IMR-90 (cell line): ENCODE measurements at regions not wholly inside any gene's neighbourhood (a gene's known extent, or its start where the extent isn't known, plus 50 kb on each side); places are given as distances from the start of the nearest gene placed in this dataset.

Experiments
- ATAC-seq: fragments of 200-7000 bp; cut with Tn5 transposase; 2 replicates; pipeline ENCODE4 v1.9.1; 2020; ENCODE audit warnings: low read depth, mild to moderate bottlenecking, moderate library complexity
- BruUV-seq: library from RNA; stranded (reverse); fragments of 400-500 nt; replicated peaks from 2 replicates; lab custom pipeline; 2021; lab: Mats Ljungman, UMichigan
- CTCF ChIA-PET: fragments of 300-600 bp; formaldehyde crosslinking; extraction: SDS; loops from one replicate; lab custom pipeline; 2021; ENCODE audit warnings: antibody characterized with exemption; lab: Yijun Ruan, JAX
- POLR2A ChIA-PET: fragments of 300-600 bp; sonication (Branson Sonifier 250); formaldehyde crosslinking; loops from one replicate; lab custom pipeline; 2022; ENCODE audit warnings: antibody characterized with exemption; ENCODE audit not compliant: unreplicated experiment; lab: Charles Lee
- DNase-seq: peaks from one replicate; pipeline ENCODE4 v3.0.0; 2013
- H2AFZ ChIP-seq: replicated peaks from 2 replicates; pipeline ENCODE3; 2013; ENCODE audit warnings: low read length, mild to moderate bottlenecking; ENCODE audit not compliant: poor library complexity
- H2AK5ac ChIP-seq: 2 replicates; pipeline ENCODE4 v1.6.1; 2013; ENCODE audit warnings: low read depth, low read length, inconsistent platforms
- H2AK9ac ChIP-seq: replicated peaks from 2 replicates; pipeline ENCODE3; 2013; ENCODE audit warnings: mild to moderate bottlenecking, low read depth, low read length, moderate library complexity; ENCODE audit not compliant: poor library complexity
- H2BK120ac ChIP-seq: 2 replicates; pipeline ENCODE4 v1.6.1; 2013; ENCODE audit warnings: low read depth, low read length, inconsistent platforms
- H2BK15ac ChIP-seq: 3 replicates; pipeline ENCODE4 v1.6.1; 2013; ENCODE audit warnings: low read depth, low read length, inconsistent platforms
- H2BK20ac ChIP-seq: 2 replicates; pipeline ENCODE4 v1.6.1; 2013; ENCODE audit warnings: low read depth, mild to moderate bottlenecking, inconsistent platforms, low read length, moderate library complexity
- H2BK5ac ChIP-seq: 2 replicates; pipeline ENCODE4 v1.6.1; 2013; ENCODE audit warnings: mild to moderate bottlenecking, low read depth, low read length, inconsistent platforms; ENCODE audit not compliant: poor library complexity, severe bottlenecking
- H3K14ac ChIP-seq: replicated peaks from 2 replicates; pipeline ENCODE4 v1.6.1; 2013; ENCODE audit warnings: low read depth, low read length, inconsistent platforms
- H3K18ac ChIP-seq: 2 replicates; pipeline ENCODE4 v1.6.1; 2013; ENCODE audit warnings: low read depth, low read length, control low read depth
- H3K23ac ChIP-seq: 2 replicates; pipeline ENCODE4 v1.6.1; 2013; ENCODE audit warnings: low read depth, low read length, inconsistent platforms
- H3K27ac ChIP-seq: 2 replicates; pipeline ENCODE4 v1.5.1; 2013; ENCODE audit warnings: mild to moderate bottlenecking, control low read depth, low read length; ENCODE audit not compliant: insufficient read depth
- H3K27me3 ChIP-seq: 2 replicates; pipeline ENCODE4 v1.6.1; 2013; ENCODE audit warnings: low read length; ENCODE audit not compliant: control insufficient read depth, insufficient read depth
- H3K36me3 ChIP-seq: 2 replicates; pipeline ENCODE4 v1.6.1; 2013; ENCODE audit warnings: low read length, mixed read lengths; ENCODE audit not compliant: control insufficient read depth, insufficient read depth
- H3K4ac ChIP-seq: 2 replicates; pipeline ENCODE4 v1.6.1; 2013; ENCODE audit warnings: low read depth, low read length, inconsistent platforms
- H3K4me1 ChIP-seq: 2 replicates; pipeline ENCODE4 v1.6.1; 2013; ENCODE audit warnings: low read length, mixed read lengths; ENCODE audit not compliant: control insufficient read depth, insufficient read depth
- H3K4me2 ChIP-seq: 2 replicates; pipeline ENCODE4 v1.6.1; 2013; ENCODE audit warnings: low read depth, mild to moderate bottlenecking, control low read depth, low read length, moderate library complexity
- H3K4me3 ChIP-seq: 2 replicates; pipeline ENCODE4 v1.5.1; 2013; ENCODE audit warnings: low read depth, mild to moderate bottlenecking, control low read depth, low read length, moderate library complexity; ENCODE audit not compliant: insufficient read depth
- H3K56ac ChIP-seq: 2 replicates; pipeline ENCODE4 v1.6.1; 2013; ENCODE audit warnings: low read length, inconsistent platforms; ENCODE audit not compliant: insufficient read depth; ENCODE audit errors: extremely low read depth
- H3K79me1 ChIP-seq, 2 experiments: 2 replicates each; pipeline ENCODE4 v1.6.1; 2013; ENCODE audit warnings: low read length in 2 of 2, inconsistent platforms in 1 of 2, low read depth in 1 of 2
- H3K9ac ChIP-seq: 2 replicates; pipeline ENCODE4 v1.6.1; 2013; ENCODE audit warnings: low read depth, low read length, control low read depth
- H3K9me1 ChIP-seq: 2 replicates; pipeline ENCODE4 v1.6.1; 2013; ENCODE audit warnings: low read length, inconsistent platforms; ENCODE audit not compliant: insufficient read depth
- H3K9me3 ChIP-seq: 2 replicates; pipeline ENCODE4 v1.6.1; 2013; ENCODE audit warnings: low read length; ENCODE audit not compliant: control insufficient read depth, insufficient read depth
- H4K20me1 ChIP-seq: 2 replicates; pipeline ENCODE4 v1.6.1; 2013; ENCODE audit warnings: low read length, inconsistent platforms; ENCODE audit not compliant: insufficient read depth
- H4K5ac ChIP-seq: 2 replicates; pipeline ENCODE4 v1.6.1; 2013; ENCODE audit warnings: mild to moderate bottlenecking, low read depth, low read length, control low read depth
- H4K8ac ChIP-seq, 2 experiments: 2 replicates each; pipeline ENCODE4 v1.6.1; 2013; ENCODE audit warnings: low read depth in 2 of 2, low read length in 2 of 2, control low read depth in 1 of 2, inconsistent platforms in 1 of 2
- H4K91ac ChIP-seq: 2 replicates; pipeline ENCODE4 v1.6.1; 2013; ENCODE audit warnings: low read depth, low read length, inconsistent platforms; ENCODE audit not compliant: insufficient read depth
- BHLHE40 ChIP-seq: fragments of 150-350 bp; IDR thresholded peaks from 2 replicates; pipeline ENCODE4 v1.6.1; 2016; ENCODE audit warnings: mild to moderate bottlenecking, low read depth, low read length
- CEBPB ChIP-seq: IDR thresholded peaks from 2 replicates; pipeline ENCODE4 v1.6.1; 2012; ENCODE audit warnings: low read depth, low read length, improper control_type of control experiment
- WGBS, 2 experiments: methylation state at CpG; one replicate each; pipeline versions ENCODE4 v1.1.5 to v1.1.7; 2013; ENCODE audit warnings: missing lambda C conversion rate in 2 of 2; ENCODE audit not compliant: insufficient read length in 1 of 2; ENCODE audit errors: extremely low coverage in 2 of 2; 5-methylcytosine and 5-hydroxymethylcytosine counted together
- dilution Hi-C: fragments of 300-500 bp; cut with HindIII; formaldehyde crosslinking; loops from one replicate; pipeline ENCODE4 v1.14.3; 2018; ENCODE audit warnings: low sequenced_read_pairs; ENCODE audit not compliant: unreplicated experiment
- in situ Hi-C: fragments of 300-500 bp; cut with MboI; formaldehyde crosslinking; loops from 3 replicates; pipeline ENCODE4 v1.14.3; 2019; ENCODE audit warnings: low sequenced_read_pairs, inconsistent platforms, mixed read lengths
- intact Hi-C: fragments of 100-400 bp; cut with micrococcal nuclease; formaldehyde crosslinking; loops from 2 replicates; pipeline ENCODE4 v1.10.0; 2022

- Histone ChIP-seq H3K79me1 (no peaks in the 10 kb centered on the region), H3K56ac (no peak overlapping the region), H2AK5ac (no peak overlapping the region), H3K9me3 (no peaks in the 10 kb centered on the region), H3K4me1 (peaks cover 2% of the 10 kb centered on the region; the same call in 1 of the 2 replicates), H4K5ac (no peak overlapping the region), H3K9ac (no peak overlapping the region), H2BK5ac (no peak overlapping the region), H3K36me3 (no peaks in the 10 kb centered on the region), H3K4me2 (no peak overlapping the region), H2AK9ac (no peak overlapping the region), H3K4me3 (no peak overlapping the region), H4K20me1 (no peaks in the 10 kb centered on the region), H3K27me3 (no peaks in the 10 kb centered on the region), H3K23ac (no peak overlapping the region), H3K14ac (no peak overlapping the region), H3K9me1 (no peaks in the 10 kb centered on the region), H4K91ac (no peak overlapping the region), H3K27ac (no peak overlapping the region), H2BK15ac (no peak overlapping the region), H2BK120ac (no peak overlapping the region), H3K4ac (no peak overlapping the region), H2AFZ (no peak overlapping the region), H2BK20ac (no peak overlapping the region), H4K8ac (no peak overlapping the region), H3K18ac (no peak overlapping the region)
- no peak for TF ChIP-seq BHLHE40
- TF ChIP-seq CEBPB, result no peak
- DNase-seq (no peak), ATAC-seq (no peak)
- no TSS peak for BruUV-seq
- ChIA-PET POLR2A (no interaction called here), CTCF (no interaction called here)
- in situ Hi-C loops (no loop called here), intact Hi-C loops (no loop called here), dilution Hi-C loops (no loop called here)
- no CpG with 5 or more reads among the region's 1 CpG for WGBS, 2 experiments
Measured at GRCh38 chr13:67292886-67293285, 62.8 kb upstream of the PCDH9 start.
